ENCODE measurements at regions not wholly inside any gene's neighbourhood (a gene's known extent, or its start where the extent isn't known, plus 50 kb on each side); places are given as distances from the start of the nearest gene placed in this dataset.

DNA sequence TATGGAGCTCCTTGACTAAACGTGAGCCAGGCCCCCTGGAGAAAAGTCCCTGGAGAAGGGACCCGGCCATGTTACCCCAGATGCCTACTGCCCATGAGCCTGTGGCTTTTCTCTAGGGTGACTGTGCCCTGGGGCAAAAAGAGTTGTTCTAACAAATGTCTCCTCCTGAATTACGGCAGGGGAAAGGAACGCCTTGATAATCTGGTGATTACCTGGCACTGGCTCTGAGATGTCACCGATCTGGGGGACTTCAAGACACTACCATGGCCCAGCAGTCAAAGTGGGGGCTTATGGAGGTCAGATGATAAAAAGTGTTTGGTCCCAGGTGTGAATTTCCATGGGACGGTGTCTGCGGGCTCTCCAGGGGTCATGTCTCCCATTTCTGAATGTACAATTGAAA lies 140.7 kb downstream of the KLF13 start:
- BruUV-seq (replicated peaks) = no TSS peak

More for the DNA sequence above, 140.7 kb downstream of the KLF13 start:
- no peak for DNase-seq (ENCODE audit: low read depth, low spot score)
- Histone ChIP-seq H3K9me3 (replicated peaks; ENCODE audit: control insufficient read depth, insufficient read depth, low read length) (no peaks in the 10 kb centered on the region), H3K9ac (replicated peaks; ENCODE audit: extremely low read depth, insufficient read depth, low read length) (no peak overlapping the region), H3K27ac (ENCODE audit: insufficient read depth, low read depth, low read length) (no peak overlapping the region), H3K79me2 (ENCODE audit: control insufficient read depth, insufficient read depth, low read length) (no peaks in the 10 kb centered on the region), H3K9me1 (replicated peaks; ENCODE audit: control insufficient read depth, extremely low read depth, insufficient read depth, low read length) (no peaks in the 10 kb centered on the region), H3K4me1 (ENCODE audit: control insufficient read depth, extremely low read depth, insufficient read depth, low read length) (no peaks in the 10 kb centered on the region), H4K20me1 (replicated peaks; ENCODE audit: control insufficient read depth, extremely low read depth, insufficient read depth, low read length) (no peaks in the 10 kb centered on the region), H3K4me3 (replicated peaks in 1 of 3; ENCODE audit: insufficient read depth in 1 of 3, low read depth in 1 of 3, low read length in 3 of 3) (no peak overlapping the region), H3K4me2 (ENCODE audit: insufficient read depth, low read length) (no peak overlapping the region), H3K36me3 (ENCODE audit: control insufficient read depth in 2 of 2, extremely low read depth in 1 of 2, insufficient read depth in 2 of 2, low read length in 2 of 2) (no peaks in the 10 kb centered on the region), H3K27me3 (ENCODE audit: control insufficient read depth in 2 of 2, insufficient read depth in 2 of 2, low read length in 2 of 2) (peaks cover 0 to 5% of the 10 kb centered on the region in 2 experiments), H2AFZ (ENCODE audit: low read depth, low read length) (no peak overlapping the region)
- ChIA-PET CTCF (no interaction called here), POLR2A (no interaction called here)
- intact Hi-C loops (cut with micrococcal nuclease) = no loop called here
- FAIRE-seq = no peak
- dilution Hi-C loops (cut with MboI; ENCODE audit: extremely low pct_ligation_motif_present, low sequenced_read_pairs) = no loop called here
- no peak for TF ChIP-seq POLR2A (IDR thresholded peaks at IDR 0.05; ENCODE audit: low read depth, low read length)
- TF ChIP-seq GATA2 (IDR thresholded peaks at IDR 0.05; ENCODE audit: insufficient read depth, insufficient read length, low read depth, low read length) = no peak
- TF ChIP-seq MAX (IDR thresholded peaks at IDR 0.05; ENCODE audit: insufficient read depth, insufficient read length) = no peak
- TF ChIP-seq MYC (IDR thresholded peaks at IDR 0.05; ENCODE audit: low read depth, low read length) = no peak
- TF ChIP-seq FOS (IDR thresholded peaks at IDR 0.05; ENCODE audit: borderline replicate concordance, insufficient read depth, low read length) = no peak
- TF ChIP-seq CTCF (IDR thresholded peaks at IDR 0.05; ENCODE audit: extremely low read depth in 1 of 2, insufficient read depth in 1 of 2, low read depth in 1 of 2, low read length in 2 of 2) = no peak
- no peak for TF ChIP-seq POLR2AphosphoS5 (IDR thresholded peaks at IDR 0.05; ENCODE audit: insufficient read depth, low read depth, low read length)
- TF ChIP-seq JUN (IDR thresholded peaks at IDR 0.05; ENCODE audit: borderline replicate concordance, insufficient read depth, insufficient read length, low read depth) = no peak
- TF ChIP-seq EZH2 (IDR thresholded peaks at IDR 0.05; ENCODE audit: borderline replicate concordance, low read depth, low read length, severe bottlenecking) = no peak

Measured in endothelial cell of umbilical vein (primary cell).